Muscle of arm (tissue), 1 donor: ENCODE measurements at regions not wholly inside any gene's neighbourhood (a gene's known extent, or its start where the extent isn't known, plus 50 kb on each side); places are given as distances from the start of the nearest gene placed in this dataset.
"Not testable (repeated sequence)": the region's sequence is repeated elsewhere in the genome, so short reads cannot be mapped to it uniquely, and the experiment has no call there.

Experiments
- DNase-seq: peaks from one replicate; pipeline ENCODE4 v3.0.0-alpha.2; 2013

GRCh38 chr3:6428276-6428675 lies 432.6 kb upstream of the GRM7 start:
- DNase-seq: not testable (repeated sequence)

- no peak for DNase-seq
Measured at GRCh38 chr3:6435951-6436350, 425.0 kb upstream of the GRM7 start.

DNA sequence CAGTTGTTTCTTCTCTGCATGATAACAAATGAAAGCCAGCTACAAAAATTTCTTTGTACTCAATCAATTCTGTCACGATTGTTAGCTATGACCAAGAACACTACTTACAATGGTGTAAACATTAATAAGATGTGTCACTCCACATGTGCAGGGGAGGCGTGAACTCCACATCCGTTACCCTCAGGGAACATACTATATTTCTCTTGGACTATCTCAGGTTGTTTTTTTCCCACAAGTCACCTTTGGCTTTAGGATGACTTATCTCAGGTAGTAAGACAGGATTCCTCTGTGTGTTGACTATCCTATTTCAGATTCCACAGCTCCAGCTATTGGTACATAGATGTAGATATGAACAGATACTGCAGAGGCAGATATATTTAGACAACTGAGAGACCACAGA lies 423.3 kb upstream of the GRM7 start:
- no peak for DNase-seq

GRCh38 chr3:6438031-6438430 lies 422.9 kb upstream of the GRM7 start:
- no peak for DNase-seq

DNA sequence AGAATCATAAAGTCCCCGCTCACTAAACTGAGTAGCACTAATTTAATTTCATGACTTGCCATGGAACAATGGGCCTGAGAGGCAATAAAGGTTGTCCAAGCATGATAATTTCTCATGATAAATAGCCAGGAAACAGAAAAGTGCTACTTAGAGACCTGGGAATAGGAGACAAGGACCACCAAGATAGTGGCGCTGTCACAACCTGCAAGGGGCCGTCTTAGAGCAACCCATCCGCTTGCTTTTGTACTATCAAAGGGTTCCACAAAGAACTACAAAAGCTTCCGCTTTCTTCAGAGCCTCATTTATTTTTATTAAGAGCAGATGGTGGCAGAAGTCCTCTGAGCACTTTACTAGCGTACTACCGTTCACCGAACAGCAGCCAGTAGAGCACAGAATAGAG lies 421.7 kb upstream of the GRM7 start:
- DNase-seq: no peak

DNA sequence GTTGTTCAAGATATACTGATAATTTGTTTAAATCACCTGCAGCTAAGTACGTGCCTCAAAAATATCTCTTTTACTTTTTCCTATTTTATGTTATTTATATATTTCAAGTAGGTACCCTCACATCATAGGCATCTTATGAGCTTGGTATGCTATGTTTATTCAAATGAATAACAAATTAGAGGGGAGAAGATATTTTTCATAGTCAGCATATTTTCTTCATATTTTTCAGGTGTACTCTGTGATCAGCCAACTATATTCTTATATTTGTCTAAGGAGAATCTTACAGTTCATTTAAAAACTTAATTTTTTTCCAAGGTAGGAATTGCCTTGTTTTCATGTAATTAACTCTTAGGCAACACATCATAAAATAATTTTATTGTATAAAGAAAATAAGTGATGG lies 421.1 kb upstream of the GRM7 start:
- no peak for DNase-seq

DNA sequence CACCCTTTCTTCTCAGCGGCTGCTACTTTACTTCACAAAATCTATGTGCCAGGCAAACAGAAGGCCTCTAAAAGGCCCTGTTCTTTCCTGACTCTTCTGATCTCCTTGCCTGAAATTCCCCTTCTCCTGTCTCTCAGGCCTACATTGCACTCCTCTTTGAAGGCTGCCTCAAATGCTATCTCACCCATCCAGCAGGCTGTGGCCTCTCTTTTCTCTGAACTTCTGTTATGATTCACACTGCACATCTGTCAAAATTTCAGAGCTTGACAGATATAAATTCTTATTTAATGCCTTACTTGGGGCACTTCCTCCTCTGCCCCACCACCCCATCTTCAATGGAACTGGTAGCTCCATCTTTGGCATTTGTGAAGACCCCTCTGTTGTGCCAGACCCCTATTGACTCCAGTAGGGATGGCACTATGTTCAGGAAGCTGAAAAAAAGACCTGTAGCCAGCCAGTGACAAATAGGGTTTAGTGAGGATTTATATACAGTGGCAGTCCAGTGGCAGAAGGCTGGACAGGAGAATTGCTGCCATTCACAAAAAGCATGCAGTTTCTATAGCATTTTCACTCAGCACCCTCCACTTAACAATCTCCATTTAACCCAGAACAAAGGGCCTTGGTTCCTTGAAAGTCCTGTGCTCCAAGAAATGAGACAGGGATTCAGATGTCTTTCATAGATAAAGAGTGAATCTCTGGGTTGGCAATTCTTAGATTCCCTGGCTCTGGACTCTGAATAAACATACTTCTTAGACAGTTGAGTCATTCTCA lies 415.8 kb upstream of the GRM7 start:
- DNase-seq: no peak

- DNase-seq: no peak
Measured at GRCh38 chr3:6447166-6447801, 413.6 kb upstream of the GRM7 start.

DNA sequence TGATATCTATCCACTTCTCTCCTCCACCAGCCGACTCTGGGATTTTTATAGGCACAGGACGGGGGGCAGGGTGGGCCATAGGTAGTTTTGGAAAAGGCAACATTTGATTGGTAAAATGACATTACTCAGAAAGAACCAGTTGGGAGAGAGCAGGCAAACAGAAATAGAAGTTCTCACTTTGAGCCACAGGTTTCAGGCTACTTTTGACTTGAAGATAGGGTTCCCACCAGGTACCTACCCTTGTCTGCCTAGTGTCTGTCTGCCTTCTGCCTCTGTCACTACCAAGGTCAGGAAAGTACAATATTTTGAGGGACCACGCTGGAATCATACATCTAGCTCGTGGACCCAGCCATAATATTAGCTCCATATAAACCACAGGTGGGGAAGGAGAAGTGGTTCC lies 412.9 kb upstream of the GRM7 start:
- no peak for DNase-seq

- no peak for DNase-seq
Measured at GRCh38 chr3:6449099-6449498, 411.8 kb upstream of the GRM7 start.

DNA sequence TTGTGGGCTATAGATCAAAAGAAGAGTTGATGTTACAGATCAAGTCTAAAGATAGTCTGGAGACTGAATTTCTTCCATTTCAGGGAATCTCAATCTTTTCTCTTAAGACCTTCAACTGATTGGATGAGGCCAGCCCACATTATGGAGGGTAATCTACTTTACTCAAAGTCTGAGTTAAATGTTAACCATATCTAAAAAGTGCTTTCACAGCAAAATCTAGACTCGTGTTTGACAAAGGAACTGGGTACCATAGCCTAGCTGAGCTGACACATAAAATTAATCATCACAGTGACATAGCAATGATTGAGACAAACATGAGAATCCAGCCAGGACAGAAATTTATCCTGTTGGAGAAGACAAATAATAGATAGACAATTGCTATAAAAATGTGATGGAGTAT lies 407.9 kb upstream of the GRM7 start:
- DNase-seq: no peak

DNA sequence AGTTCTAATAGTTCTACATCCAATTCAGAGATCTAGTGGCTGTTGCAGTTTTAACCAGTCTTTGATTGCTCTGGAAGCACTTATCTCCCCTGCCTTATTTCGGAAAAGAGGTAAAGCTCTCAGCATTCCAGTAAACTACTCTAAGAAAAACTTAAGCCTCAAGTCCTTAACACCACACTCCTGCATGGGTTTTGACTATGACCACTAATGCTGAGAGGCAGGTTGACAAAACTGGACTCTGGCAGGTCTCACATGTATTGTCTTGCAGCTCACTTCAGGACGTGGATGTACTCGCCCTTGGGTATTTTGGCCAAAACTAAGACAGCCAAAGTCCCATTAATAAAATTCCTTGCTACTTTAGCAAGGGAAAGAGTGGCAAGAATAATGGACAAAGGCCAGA lies 405.9 kb upstream of the GRM7 start:
- no peak for DNase-seq

DNA sequence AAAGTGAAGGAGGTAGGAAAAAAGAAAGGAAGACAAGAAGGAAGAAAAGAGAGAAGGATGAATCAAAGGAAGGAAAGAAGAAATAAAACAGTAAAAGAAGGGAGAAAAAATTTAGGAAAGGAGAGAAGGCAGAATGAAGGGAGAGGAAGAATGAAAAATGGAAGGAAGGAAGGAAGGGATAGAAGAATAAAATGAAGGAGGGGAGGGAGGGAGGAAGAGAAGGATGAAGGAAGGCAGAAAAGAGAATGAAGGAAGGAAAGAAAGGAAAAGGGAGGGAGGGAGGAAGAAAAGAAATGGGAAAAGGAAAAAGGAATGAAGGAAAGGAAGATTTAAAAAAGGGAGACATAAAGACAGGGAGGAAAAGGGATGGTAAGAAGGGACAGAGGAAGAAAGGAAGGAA lies 393.7 kb upstream of the GRM7 start:
- no peak for DNase-seq

DNA sequence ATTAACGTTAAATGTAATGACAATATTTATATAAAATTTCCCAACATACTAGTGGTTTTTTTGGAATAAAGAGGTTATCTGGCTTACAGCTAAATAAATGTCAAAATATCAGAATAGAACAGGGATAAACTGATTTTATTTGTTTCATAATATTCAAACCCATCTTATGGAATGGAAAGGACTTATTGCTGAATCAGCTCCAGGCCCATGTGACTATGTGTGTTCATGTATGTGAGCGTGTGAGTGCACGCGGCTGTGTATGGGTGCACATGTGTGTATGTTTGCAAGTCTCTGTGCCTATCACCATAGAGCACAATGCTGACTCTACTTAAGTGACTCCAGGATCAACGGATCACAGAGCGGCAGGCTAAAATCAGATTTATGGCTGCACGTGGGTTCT lies 392.3 kb upstream of the GRM7 start:
- DNase-seq: no peak

DNA sequence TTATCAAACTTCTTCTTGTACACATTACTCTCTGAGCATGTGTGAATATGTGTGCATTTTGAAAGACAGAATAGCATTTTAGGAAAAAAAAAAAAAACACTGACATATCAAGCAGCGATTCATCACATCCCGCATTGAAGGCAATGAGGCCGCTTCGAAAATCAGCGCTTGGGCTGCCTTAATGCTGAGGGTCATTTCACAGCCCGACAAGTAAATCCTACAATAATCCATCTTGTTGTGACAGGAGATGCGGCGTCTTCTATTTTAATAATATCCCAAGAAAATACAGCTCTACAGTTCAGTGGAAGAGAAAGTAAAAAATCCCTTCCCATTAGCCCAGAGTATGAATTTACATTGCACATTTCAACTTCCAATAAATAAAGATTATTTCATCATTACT lies 389.2 kb upstream of the GRM7 start:
- no peak for DNase-seq

DNA sequence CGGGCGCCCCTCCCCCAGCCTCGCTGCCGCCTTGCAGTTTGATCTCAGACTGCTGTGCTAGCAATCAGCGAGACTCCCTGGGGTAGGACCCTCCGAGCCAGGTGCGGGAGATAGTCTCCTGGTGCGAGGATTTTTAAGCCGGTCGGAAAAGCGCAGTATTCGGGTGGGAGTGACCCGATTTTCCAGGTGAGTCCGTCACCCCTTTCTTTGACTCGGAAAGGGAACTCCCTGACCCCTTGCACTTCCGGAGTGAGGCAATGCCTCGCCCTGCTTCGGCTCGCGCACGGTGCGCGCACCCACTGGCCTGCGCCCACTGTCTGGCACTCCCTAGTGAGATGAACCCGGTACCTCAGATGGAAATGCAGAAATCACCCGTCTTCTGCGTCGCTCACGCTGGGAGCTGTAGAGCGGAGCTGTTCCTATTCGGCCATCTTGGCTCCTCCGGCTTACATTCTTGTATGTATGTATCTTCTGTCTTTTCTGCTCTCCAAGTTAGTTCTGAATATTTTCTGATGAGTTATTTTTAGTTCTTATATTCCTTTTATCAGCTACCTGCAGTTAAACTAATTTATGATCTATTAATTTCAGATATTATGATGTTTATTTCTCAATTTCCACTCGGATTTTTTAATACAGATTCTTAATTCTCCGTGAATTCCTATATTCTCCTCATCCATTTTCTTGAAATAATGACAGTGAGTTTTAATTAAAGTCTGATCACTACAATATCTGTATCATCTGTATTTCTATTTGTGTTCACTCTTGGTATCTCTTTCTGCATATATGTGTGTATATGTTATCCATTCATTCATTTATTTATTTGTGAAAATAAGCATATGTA lies 370.2 kb upstream of the GRM7 start:
- not testable (repeated sequence) for DNase-seq

GRCh38 chr3:6491768-6492167 lies 369.1 kb upstream of the GRM7 start:
- no peak for DNase-seq

DNA sequence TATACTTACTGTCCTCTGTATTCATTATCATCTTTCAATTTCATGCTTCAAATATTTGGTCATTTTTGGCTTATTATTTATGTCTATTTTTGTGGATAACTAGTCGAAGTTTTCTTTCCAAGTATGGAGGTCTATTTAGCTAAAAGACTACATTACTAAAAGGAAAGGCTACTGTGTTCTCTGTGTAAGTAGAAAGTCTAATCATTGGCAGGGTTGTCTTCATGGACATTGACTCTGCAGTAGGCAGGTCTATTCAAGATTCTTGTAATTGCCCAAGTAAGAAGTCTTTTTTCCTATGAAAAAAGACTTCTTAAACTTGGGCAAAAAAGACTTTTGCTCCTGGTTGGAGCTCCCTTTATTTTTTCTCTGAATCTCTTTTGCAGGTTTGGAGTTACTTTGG lies 368.6 kb upstream of the GRM7 start:
- DNase-seq: no peak

GRCh38 chr3:6498944-6499343 lies 362.0 kb upstream of the GRM7 start:
- not testable (repeated sequence) for DNase-seq

GRCh38 chr3:6504347-6504746 lies 356.6 kb upstream of the GRM7 start:
- no peak for DNase-seq

- DNase-seq: no peak
Measured at GRCh38 chr3:6504834-6505233, 356.1 kb upstream of the GRM7 start.

- DNase-seq: no peak
Measured at GRCh38 chr3:6508410-6508759, 352.5 kb upstream of the GRM7 start.

GRCh38 chr3:6509576-6509975 lies 351.3 kb upstream of the GRM7 start:
- DNase-seq: no peak
